ENCODE measurements at regions not wholly inside any gene's neighbourhood (a gene's known extent, or its start where the extent isn't known, plus 50 kb on each side); places are given as distances from the start of the nearest gene placed in this dataset.

DNA sequence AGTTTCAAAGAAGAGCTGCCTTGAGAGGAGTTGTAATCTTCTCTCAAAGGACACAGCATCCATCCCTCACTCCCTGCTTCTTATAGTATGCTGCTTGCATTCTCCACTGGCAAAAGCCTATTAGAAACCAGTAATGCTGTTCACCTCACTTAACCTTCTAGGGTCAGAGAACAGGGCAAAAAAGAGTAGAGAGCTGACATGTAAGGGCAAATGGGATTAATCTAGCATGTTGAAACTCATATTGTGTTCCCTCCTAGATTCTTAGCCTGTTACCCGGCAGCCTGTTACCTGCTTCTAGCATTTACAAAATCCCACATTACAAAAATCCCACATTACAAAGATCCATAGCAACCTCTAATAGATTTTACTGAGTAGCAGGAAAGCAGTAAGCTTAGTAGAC is 244.7 kb downstream of the SLC7A11 start:
- TF ChIP-seq MXI1 (conservative IDR thresholded peaks at IDR 0.05; ENCODE audit: poor library complexity, severe bottlenecking) (no peak), POLR2AphosphoS5 (IDR thresholded peaks at IDR 0.05) (no peak), EZH2 (IDR thresholded peaks at IDR 0.05; ENCODE audit: borderline replicate concordance, insufficient read depth, low read length, poor library complexity, severe bottlenecking) (no peak), EP300 (conservative IDR thresholded peaks at IDR 0.05; ENCODE audit: poor library complexity, severe bottlenecking) (no peak), TAF1 (IDR thresholded peaks at IDR 0.05; ENCODE audit: low read depth) (no peak), SMC3 (conservative IDR thresholded peaks at IDR 0.05; ENCODE audit: poor library complexity) (no peak), RAD21 (conservative IDR thresholded peaks at IDR 0.05) (no peak)
- TF ChIP-seq, protein P1, sequence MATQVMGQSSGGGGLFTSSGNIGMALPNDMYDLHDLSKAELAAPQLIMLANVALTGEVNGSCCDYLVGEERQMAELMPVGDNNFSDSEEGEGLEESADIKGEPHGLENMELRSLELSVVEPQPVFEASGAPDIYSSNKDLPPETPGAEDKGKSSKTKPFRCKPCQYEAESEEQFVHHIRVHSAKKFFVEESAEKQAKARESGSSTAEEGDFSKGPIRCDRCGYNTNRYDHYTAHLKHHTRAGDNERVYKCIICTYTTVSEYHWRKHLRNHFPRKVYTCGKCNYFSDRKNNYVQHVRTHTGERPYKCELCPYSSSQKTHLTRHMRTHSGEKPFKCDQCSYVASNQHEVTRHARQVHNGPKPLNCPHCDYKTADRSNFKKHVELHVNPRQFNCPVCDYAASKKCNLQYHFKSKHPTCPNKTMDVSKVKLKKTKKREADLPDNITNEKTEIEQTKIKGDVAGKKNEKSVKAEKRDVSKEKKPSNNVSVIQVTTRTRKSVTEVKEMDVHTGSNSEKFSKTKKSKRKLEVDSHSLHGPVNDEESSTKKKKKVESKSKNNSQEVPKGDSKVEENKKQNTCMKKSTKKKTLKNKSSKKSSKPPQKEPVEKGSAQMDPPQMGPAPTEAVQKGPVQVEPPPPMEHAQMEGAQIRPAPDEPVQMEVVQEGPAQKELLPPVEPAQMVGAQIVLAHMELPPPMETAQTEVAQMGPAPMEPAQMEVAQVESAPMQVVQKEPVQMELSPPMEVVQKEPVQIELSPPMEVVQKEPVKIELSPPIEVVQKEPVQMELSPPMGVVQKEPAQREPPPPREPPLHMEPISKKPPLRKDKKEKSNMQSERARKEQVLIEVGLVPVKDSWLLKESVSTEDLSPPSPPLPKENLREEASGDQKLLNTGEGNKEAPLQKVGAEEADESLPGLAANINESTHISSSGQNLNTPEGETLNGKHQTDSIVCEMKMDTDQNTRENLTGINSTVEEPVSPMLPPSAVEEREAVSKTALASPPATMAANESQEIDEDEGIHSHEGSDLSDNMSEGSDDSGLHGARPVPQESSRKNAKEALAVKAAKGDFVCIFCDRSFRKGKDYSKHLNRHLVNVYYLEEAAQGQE (IDR thresholded peaks at IDR 0.05; ENCODE audit: borderline replicate concordance), result no peak
- TF ChIP-seq, protein P2, sequence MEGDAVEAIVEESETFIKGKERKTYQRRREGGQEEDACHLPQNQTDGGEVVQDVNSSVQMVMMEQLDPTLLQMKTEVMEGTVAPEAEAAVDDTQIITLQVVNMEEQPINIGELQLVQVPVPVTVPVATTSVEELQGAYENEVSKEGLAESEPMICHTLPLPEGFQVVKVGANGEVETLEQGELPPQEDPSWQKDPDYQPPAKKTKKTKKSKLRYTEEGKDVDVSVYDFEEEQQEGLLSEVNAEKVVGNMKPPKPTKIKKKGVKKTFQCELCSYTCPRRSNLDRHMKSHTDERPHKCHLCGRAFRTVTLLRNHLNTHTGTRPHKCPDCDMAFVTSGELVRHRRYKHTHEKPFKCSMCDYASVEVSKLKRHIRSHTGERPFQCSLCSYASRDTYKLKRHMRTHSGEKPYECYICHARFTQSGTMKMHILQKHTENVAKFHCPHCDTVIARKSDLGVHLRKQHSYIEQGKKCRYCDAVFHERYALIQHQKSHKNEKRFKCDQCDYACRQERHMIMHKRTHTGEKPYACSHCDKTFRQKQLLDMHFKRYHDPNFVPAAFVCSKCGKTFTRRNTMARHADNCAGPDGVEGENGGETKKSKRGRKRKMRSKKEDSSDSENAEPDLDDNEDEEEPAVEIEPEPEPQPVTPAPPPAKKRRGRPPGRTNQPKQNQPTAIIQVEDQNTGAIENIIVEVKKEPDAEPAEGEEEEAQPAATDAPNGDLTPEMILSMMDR (IDR thresholded peaks at IDR 0.05; ENCODE audit: poor library complexity, severe bottlenecking), result no peak
- H3K9me3 ChIP-seq (ENCODE audit: low read length), result no peaks in the 10 kb centered on the region
- H3K4me3 ChIP-seq (ENCODE audit: low read length), result no peak overlapping the region

DNA sequence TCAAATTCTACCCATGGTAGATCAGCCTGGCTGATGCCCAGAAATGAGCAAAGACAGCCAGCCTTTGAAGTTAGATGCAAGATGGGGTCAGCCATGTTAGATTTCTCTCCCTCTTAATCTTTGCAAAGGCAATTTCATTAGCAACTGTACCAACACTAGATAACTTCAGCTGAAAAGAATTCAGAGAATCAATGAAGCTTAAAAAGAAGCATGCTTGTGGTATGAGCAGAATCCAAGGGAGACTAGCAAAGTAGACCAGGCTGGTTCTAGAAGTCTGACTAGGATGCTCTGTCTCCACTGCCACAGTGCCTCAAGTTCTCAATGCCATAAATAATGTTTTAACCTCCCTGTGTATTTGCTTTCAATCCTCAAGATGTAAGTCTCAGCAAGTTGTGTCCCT is 247.3 kb downstream of the SLC7A11 start:
- Histone ChIP-seq H3K9me3 (ENCODE audit: low read length) (no peaks in the 10 kb centered on the region), H3K27me3 (ENCODE audit: insufficient read depth, low read depth, low read length) (no peaks in the 10 kb centered on the region), H3K27ac (ENCODE audit: low read length) (no peak overlapping the region), H3K36me3 (ENCODE audit: insufficient read depth, low read length) (no peaks in the 10 kb centered on the region), H3K9me2 (ENCODE audit: insufficient read depth, low read length) (no peaks in the 10 kb centered on the region), H3K79me2 (replicated peaks; ENCODE audit: insufficient read depth, low read length) (no peaks in the 10 kb centered on the region), H3K4me3 (ENCODE audit: low read length) (no peak overlapping the region), H2AFZ (ENCODE audit: low read depth, low read length) (no peak overlapping the region), H4K20me1 (ENCODE audit: insufficient read depth) (no peaks in the 10 kb centered on the region), H3K4me2 (ENCODE audit: low read length) (no peak overlapping the region), H3F3A (ENCODE audit: insufficient read depth, low read length, poor library complexity, severe bottlenecking) (no peaks in the 10 kb centered on the region), H3K9ac (ENCODE audit: low read length) (no peak overlapping the region)
- TF ChIP-seq RAD21 (conservative IDR thresholded peaks at IDR 0.05) (no peak), POLR2AphosphoS5 (IDR thresholded peaks at IDR 0.05) (no peak), SMC3 (conservative IDR thresholded peaks at IDR 0.05; ENCODE audit: poor library complexity) (no peak), MXI1 (conservative IDR thresholded peaks at IDR 0.05; ENCODE audit: poor library complexity, severe bottlenecking) (no peak), EP300 (conservative IDR thresholded peaks at IDR 0.05; ENCODE audit: poor library complexity, severe bottlenecking) (no peak), TAF1 (IDR thresholded peaks at IDR 0.05; ENCODE audit: low read depth) (no peak), EZH2 (IDR thresholded peaks at IDR 0.05; ENCODE audit: borderline replicate concordance, insufficient read depth, low read length, poor library complexity, severe bottlenecking) (no peak)
- TF ChIP-seq, protein P2 (IDR thresholded peaks at IDR 0.05; ENCODE audit: poor library complexity, severe bottlenecking), result no peak
- TF ChIP-seq, protein P1 (IDR thresholded peaks at IDR 0.05; ENCODE audit: borderline replicate concordance), result no peak

More for the DNA sequence above, 244.7 kb downstream of the SLC7A11 start:
- Histone ChIP-seq H3K9me2 (ENCODE audit: insufficient read depth, low read length) (no peaks in the 10 kb centered on the region), H3K36me3 (ENCODE audit: insufficient read depth, low read length) (no peaks in the 10 kb centered on the region), H3K27ac (ENCODE audit: low read length) (no peak overlapping the region), H3K9ac (ENCODE audit: low read length) (no peak overlapping the region), H3K27me3 (ENCODE audit: insufficient read depth, low read depth, low read length) (no peaks in the 10 kb centered on the region), H3K4me2 (ENCODE audit: low read length) (no peak overlapping the region), H4K20me1 (ENCODE audit: insufficient read depth) (no peaks in the 10 kb centered on the region), H2AFZ (ENCODE audit: low read depth, low read length) (no peak overlapping the region), H3K79me2 (replicated peaks; ENCODE audit: insufficient read depth, low read length) (no peaks in the 10 kb centered on the region), H3F3A (ENCODE audit: insufficient read depth, low read length, poor library complexity, severe bottlenecking) (no peaks in the 10 kb centered on the region)
